GM18498 (cell line): ENCODE measurements at regions not wholly inside any gene's neighbourhood (a gene's known extent, or its start where the extent isn't known, plus 50 kb on each side); places are given as distances from the start of the nearest gene placed in this dataset.
"Not testable (repeated sequence)": the region's sequence is repeated elsewhere in the genome, so short reads cannot be mapped to it uniquely, and the experiment has no call there.

ENCODE experiments used
- ATAC-seq: cut with Tn5 transposase; IDR thresholded peaks from one replicate; pipeline ENCODE4 v1.9.1; 2021; ENCODE audit warnings: mild to moderate bottlenecking, moderate library complexity; ENCODE audit not compliant: unreplicated experiment

DNA sequence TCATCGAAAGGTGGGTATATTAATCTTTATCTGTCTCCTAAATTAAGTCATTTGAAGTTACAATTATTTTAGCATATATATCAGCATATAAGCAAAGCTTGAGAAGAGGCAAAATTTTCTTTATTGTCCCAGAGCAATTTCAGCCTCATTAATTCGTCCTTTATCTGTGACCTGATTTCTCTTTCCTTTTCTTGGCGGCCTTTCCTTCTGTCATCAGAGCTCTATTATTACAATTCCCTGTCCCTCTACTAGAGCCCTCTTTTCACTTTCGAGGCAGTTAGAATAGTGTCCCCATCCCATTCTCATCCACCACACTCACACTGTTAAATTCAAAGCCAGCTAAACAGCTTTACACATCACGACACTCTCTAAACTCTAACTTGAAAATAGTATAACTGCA lies 1293.2 kb upstream of the FAM98A start:
- no peak for ATAC-seq

- ATAC-seq: no peak
Observed at GRCh38 chr2:34875091-34875745, 1276.1 kb upstream of the FAM98A start.

DNA sequence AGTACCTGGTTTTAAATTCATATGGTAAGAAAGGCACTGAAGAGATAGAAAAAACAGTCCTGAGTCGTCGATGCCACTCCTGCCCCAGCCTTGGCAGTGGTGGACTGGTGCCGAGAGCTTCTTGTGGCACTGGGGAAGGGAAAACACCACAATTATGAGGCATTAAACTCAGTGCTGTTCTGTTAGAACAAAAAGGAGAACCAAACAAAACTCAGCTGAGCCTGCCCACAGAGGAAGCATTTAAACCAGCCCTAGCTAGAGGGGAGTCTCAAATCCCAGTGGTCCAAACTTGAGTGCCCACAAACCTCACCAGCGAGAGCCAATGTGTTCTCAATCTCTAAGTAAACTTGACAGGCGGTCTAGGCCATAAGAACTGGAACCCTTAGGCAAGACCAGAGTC lies 1254.5 kb upstream of the FAM98A start:
- no peak for ATAC-seq

DNA sequence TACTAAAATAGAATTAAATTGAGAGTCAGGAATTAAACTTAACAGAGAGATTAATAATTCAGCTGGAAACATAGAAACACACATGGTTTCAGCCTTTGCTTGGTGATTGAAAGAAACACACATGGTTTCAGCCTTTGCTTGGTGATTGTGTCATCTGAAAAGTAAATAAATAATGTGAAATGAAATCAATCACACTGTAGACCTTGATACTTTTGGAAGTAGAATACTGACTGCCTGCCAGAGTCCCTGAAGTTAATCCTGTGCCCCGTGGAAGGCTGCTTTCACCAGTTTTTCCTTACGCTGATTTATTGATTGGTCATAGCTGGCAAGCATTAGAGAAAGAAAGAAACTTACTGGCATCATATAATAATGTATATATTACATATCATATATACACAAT lies 1252.7 kb upstream of the FAM98A start:
- no peak for ATAC-seq

DNA sequence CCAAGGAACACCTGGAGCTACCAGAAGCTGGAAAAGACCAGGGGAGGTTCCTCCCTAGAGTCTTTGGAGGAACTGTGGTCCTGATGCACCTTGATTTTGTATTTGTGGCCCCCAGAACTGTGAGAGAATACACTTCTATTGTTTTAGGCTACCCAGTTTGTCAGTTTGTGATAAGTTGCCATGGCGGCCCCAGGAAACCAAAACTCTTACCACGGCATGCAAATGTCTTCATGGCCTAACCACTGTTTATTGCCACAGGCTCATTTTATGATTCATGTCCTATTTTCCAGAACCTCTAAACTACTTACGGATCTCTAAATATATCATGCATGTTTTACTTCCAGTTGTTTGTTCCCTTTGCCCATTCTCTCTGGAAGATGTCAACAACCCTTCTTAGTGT lies 1250.7 kb upstream of the FAM98A start:
- no peak for ATAC-seq

DNA sequence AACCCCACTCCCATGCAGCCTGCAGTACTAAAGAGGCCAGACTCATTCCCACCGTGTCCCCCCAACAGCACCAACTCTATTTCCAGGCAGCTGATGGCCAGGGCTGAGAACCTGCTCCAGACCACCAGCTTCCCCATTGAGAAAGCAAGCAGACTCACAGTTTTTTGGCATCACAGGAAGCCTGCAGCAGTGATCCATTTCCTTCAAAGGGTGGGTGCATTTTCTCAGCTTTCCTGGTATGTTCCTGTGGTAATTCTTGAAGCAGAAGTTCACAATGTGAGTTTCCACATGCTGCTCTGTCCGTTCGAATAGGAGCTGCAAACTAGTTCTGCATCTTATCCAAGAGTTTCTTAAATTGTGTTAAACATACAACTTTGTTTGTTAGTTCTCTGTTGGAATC lies 1249.6 kb upstream of the FAM98A start:
- ATAC-seq: no peak

DNA sequence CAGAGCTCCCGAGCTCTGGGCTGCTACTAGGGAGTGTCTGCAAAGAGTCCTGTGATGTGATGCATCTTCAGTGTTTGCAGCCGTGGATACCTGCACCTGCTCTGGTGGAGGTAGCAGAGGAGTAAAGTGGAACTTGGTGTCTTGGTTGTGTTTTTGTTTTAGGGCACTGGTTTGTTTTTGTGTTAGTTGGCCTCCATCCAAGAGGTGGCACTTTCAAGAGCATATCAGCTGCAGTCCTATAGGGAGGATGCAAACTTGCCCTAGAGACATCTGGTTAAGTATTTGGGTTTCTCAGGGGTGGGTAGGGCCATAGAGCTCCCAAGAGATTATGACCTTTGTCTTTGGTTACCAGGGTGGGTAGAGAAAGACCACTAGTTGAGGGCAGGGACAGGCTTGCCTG lies 1249.0 kb upstream of the FAM98A start:
- no peak for ATAC-seq

DNA sequence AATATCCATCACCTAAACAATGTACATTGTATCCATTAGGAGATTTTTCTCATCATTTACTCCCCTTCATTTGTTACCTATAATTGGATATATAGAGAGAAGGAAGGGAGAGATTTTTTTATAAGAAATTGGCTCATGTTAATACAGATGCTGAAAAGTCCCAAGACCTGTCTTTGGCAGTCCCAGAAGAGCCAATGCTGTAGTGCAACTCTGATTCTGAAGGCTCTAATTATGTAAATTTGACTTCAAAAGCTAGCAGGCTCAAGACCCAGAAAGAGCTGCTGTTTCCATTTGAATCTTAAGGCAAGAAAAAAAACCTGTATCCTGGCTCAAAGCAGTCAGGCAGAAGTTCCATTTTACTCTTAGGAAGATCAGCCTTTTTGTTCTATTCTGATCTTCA lies 1245.5 kb upstream of the FAM98A start:
- no peak for ATAC-seq

GRCh38 chr2:34838408-34838807 lies 1239.3 kb upstream of the FAM98A start:
- ATAC-seq: no peak

DNA sequence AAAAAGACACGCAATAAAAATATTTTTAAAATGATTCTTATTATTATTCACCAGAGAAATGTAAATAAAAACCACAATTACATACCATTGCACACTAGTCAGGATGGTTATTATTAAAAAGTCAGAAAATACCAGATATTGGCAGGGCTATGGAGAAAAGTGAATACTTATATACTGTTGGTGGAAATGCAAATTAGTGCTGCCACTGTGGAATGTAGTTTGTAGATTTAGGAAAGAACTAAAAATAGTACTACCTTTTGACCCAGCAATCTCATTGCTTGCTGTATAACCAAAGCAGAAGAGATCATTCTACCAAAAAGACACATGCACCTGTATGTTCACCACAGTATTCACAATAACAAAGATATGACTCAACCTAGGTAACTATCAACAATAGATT lies 1237.3 kb upstream of the FAM98A start:
- no peak for ATAC-seq

GRCh38 chr2:34831096-34831495 lies 1232.0 kb upstream of the FAM98A start:
- no peak for ATAC-seq

GRCh38 chr2:34828481-34828880 lies 1229.4 kb upstream of the FAM98A start:
- no peak for ATAC-seq

- no peak for ATAC-seq
Observed at GRCh38 chr2:34827398-34827797, 1228.3 kb upstream of the FAM98A start.

DNA sequence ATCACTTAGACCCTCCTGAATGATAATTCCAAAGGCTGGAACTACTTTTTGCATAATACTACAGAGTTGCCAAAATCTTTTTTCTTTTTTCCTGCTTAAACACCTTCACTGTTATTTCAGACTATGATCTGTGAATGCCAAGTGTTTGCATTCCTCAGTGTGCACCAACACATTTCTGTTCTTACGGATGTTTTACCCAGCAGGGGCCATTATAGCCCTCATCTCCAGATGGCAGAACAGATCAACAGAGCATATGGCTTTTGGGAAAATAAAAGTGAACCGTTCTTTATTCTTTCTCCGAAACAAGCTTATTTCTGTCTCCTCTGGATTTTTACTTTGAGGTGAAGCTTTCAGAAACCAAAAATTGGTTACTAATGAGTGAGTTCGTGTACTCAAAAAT lies 1226.6 kb upstream of the FAM98A start:
- ATAC-seq: no peak

GRCh38 chr2:34822616-34823015 lies 1223.5 kb upstream of the FAM98A start:
- ATAC-seq: no peak

GRCh38 chr2:34815052-34815741 lies 1216.1 kb upstream of the FAM98A start:
- no peak for ATAC-seq

DNA sequence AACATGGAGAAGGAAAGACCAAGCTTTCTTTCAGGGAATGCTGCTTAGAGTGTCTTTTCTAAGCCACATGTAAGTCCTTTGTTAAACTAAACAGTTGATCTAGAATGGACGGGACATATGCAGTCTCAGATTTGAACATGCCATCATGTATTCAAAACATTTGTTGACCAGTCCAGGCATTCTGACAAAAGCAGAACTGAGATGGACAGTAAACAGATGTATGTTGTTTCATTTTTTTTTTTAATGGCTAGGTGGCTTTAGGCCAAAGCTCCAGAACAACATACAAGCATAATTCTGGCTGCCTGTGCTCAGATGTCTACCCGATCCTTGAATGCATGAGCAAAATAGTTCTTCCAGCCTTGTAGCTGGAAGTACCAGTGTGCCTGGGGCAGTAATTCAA lies 1211.4 kb upstream of the FAM98A start:
- no peak for ATAC-seq

GRCh38 chr2:34808426-34808825 lies 1209.3 kb upstream of the FAM98A start:
- no peak for ATAC-seq

DNA sequence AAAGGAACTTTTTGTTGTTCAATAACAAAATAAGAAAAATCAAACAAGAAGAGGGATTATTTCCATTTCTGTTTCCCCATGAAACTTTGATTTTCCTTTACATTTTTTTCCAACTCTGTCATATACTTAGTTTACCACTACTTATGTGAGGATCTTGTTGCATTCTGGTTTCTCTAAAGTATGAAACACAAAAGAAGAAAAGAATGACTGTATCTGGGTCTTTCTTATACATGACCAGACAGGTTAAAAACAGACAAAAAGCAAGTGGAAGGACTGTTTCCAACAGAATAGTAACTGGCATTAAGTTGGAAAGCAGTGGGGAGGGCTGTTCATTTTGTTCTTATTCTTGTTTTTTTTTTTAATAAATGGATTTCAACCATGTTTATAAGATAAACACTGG lies 1207.8 kb upstream of the FAM98A start:
- ATAC-seq: no peak

DNA sequence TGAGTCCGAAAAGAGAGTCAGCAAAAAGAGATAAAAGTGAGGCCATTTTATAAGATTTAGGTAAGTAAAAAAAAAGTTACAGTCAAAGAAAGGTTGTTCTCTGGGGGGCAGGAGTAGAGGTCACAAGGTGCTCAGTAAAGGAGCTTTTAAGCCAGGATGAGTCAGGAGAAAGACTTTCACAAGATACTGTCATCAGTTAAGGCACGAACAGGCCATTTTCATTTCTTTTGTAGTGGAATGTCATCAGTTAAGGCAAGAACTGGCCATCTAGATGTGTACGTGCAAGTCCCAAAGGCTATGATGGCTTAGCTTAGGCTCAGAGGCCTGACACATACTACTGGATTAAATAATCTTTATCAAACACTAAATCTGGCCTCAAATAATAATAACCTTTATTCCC lies 1207.3 kb upstream of the FAM98A start:
- ATAC-seq: no peak

- ATAC-seq: no peak
Observed at GRCh38 chr2:34799556-34799955, 1200.5 kb upstream of the FAM98A start.

DNA sequence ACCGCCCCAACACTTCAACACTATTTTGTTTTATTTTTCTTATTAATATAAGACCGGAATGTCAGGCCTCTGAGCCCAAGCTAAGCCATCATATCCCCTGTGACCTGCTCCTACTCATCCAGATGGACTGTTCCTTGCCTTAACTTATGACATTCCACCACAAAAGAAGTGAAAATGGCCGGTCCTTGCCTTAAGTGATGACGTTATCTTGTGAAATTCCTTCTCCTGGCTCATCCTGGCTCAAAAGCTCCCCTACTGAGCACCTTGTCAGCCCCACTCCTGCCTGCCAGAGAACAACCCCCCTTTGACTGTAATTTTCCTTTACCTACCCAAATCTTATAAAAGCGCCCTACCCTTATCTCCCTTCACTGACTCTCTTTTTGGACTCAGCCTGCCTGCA lies 1196.5 kb upstream of the FAM98A start:
- ATAC-seq: not testable (repeated sequence)

GRCh38 chr2:34789169-34789568 lies 1190.1 kb upstream of the FAM98A start:
- ATAC-seq: no peak
